VCaP (cell line): ENCODE measurements at regions not wholly inside any gene's neighbourhood (a gene's known extent, or its start where the extent isn't known, plus 50 kb on each side); places are given as distances from the start of the nearest gene placed in this dataset.

Experiments used
- H3K27ac ChIP-seq: fragments of 450-650 bp; 2 replicates; pipeline ENCODE4 v1.5.1; 2017
- TF ChIP-seq, protein P1 (sequence below): fragments of 450-650 bp; conservative IDR thresholded peaks from 2 replicates; pipeline ENCODE4 v1.5.1; 2017; ENCODE audit warnings: mild to moderate bottlenecking, moderate library complexity

DNA sequence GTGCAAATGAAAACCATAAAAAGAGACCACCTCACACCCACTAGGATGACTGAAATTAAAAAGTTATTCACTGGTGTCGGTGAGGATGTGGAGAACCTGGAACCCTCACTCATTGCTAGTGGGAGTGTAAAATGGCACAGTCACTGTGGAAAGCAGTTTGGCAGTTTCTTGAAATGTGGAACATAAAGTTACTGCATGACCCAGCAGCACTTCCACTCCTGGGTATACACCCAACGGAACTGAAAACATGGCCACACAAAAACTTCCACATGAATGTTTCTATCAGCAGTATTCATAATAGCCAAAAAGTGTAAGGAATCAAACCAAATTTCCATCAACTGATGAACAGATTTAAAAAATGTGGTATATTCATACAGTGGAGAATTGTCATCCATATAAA lies 65.1 kb upstream of the SLC66A3 start:
- H3K27ac ChIP-seq = no peak overlapping the region
- TF ChIP-seq, protein P1, sequence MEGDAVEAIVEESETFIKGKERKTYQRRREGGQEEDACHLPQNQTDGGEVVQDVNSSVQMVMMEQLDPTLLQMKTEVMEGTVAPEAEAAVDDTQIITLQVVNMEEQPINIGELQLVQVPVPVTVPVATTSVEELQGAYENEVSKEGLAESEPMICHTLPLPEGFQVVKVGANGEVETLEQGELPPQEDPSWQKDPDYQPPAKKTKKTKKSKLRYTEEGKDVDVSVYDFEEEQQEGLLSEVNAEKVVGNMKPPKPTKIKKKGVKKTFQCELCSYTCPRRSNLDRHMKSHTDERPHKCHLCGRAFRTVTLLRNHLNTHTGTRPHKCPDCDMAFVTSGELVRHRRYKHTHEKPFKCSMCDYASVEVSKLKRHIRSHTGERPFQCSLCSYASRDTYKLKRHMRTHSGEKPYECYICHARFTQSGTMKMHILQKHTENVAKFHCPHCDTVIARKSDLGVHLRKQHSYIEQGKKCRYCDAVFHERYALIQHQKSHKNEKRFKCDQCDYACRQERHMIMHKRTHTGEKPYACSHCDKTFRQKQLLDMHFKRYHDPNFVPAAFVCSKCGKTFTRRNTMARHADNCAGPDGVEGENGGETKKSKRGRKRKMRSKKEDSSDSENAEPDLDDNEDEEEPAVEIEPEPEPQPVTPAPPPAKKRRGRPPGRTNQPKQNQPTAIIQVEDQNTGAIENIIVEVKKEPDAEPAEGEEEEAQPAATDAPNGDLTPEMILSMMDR = no peak

DNA sequence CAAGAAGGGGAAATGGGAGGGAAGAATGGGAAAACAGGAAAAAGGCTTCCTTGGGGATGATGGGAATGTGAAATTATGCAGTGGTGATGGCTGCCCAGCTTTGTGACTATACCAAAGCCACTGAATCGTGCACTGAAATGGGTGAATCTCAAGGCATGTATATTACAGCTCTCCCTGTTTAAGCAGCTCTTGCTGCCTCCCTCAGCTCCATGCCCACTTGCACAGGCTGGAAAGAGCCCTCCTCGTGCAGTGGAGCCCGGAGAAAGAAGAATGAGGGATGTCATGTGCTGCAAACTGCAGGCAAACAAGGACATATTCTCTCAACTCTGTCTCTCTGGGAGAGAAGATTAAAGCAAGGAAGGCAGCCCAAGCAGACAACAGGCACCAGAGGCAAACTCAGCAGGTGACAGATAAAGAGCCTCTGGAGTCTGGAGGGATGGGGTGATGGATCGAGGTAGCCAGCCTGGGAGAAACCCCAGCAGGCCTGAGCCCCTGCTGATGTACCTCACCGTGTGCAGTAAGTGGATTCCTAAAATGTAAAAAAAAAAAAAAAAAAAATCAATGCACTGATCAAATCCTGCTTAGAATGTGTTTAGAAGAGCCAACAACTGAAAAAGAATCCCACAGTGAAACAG lies 62.4 kb upstream of the SLC66A3 start:
- no peak overlapping the region for H3K27ac ChIP-seq
- TF ChIP-seq, protein P1 = no peak

DNA sequence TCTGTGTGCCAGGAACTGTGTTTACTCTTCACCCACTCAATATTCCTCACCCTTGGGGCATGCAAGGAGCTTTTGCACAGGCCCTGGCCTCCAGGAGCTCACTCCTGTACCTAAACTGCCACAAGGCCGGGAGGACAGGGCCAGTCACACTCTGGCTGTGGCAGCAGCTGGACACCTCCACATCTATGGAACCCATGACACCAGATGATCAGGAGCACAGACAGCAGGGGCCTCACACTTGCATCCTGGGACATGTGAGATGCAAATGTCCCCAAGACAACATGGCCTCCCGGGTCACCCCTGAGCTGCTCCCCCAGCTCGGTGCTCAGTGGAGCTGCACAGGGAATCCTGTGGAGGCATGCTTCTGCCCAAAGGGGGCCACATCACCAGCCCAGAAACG lies 61.8 kb upstream of the SLC66A3 start:
- TF ChIP-seq, protein P1 = no peak
- H3K27ac ChIP-seq = no peak overlapping the region

DNA sequence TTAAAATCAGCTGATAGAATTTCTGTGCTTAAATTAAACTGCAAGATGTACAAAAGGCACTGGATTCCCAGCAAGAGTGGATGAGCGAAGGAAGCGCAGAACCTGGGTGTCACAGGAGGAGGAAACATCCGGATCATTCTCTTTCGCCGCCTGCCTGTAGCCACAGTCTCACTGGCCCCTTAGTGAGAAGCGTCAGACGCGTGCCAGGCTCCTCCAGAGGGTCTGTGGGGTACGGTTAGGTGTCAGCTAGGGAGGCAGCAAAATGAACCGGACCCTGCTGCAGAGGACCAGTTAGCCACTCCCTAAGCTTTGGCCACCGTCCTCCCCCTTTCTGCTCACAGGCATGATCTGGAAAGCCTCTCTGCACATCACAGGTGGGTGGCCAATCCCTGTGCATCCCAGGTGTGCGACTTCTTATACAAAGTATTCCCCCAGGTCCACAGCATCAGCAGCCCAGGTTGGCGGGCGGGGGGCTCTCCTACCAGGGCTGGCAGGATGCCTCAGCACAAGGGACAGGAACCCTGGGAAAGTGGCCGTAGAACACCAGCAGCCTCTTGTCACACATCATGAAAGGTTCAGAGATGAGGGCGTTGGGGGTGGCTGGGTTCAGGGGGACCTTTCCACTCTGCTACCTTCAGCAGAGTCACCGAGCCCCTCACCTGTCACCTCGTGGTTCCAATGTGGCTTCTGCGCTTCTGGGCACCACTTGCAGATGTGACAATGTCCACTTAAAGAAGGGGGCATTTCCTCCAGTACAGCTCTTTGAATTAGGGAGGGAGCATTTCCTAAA lies 61.1 kb upstream of the SLC66A3 start:
- TF ChIP-seq, protein P1 = no peak
- no peak overlapping the region for H3K27ac ChIP-seq

DNA sequence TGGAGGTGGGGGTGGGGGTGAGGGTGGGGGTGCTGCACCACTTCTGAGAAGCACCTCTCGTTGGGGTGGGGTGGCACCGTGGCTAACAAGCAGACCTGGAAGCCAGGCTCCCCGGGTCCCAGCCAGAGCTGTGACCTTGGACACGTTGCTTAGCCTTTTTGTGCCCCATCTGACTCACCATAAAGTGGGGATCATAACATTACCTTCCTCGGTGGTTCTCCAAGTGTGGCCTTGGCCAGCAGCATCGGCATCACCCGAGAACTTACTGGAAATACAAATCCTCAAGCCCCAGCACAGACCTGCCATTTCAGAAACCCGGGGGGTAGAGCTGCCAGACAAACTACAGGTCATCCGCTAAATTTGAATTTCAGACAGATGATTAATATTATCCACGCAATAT lies 58.7 kb upstream of the SLC66A3 start:
- TF ChIP-seq, protein P1 = no peak
- H3K27ac ChIP-seq = no peak overlapping the region

DNA sequence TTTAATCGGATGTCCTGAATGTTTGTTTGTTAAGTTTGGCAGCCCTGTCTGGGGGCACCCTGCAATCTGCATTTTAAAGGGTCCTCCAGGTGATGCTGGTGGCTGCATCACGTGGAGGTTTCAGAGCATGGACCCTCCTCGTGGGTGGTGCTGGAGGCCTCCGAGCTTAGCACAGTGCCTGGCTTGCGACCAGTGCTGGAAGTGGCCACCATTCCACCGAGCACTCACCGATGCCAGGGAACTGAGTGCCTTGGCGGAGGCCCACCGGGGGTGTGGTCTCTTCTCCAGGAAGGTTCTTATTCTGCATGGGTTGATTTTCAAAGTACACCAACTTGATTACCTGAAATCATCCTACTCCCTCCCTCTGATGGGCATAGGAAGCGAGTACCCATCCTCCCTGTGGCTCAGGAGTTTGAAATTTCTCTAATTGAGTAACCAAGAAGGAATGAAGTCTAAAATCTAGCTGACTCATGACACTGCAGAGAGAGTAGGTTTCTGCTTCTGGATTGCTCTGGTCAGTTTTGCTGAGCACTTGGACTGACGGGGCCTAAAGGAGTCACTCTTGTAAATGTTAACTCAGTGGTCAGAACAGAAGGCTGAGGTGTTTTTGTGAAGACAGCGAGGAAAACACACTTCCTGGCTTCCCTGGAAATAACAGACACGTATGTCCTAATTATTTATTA lies 58.1 kb upstream of the SLC66A3 start:
- TF ChIP-seq, protein P1 = no peak
- H3K27ac ChIP-seq = no peak overlapping the region

DNA sequence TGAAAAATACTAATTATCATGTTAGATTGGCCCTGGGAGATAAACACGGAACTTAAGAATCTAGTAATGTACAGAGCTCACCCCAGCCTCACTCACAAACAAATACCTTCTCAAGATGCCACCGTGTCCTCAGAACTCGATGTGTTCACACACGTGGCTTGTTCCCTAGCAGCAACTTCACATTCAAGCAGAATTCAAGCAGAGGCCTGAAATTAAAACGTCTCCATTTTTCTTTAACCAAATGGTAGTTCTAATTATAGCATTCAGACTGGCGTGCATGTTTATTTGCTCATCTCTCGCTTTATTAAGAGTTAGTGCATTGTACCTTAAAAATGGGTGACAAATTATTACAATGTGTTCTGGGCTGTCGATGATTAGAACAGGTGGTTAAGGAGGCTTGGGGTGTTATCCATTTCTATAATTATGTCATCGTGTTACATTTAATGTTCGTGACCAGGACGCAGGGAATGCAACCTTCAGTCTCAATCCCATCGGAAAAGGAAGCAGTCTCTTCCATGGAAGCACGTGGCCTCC lies 57.3 kb upstream of the SLC66A3 start:
- H3K27ac ChIP-seq = no peak overlapping the region
- TF ChIP-seq, protein P1 = no peak
